Progenitor cell of endocrine pancreas (in vitro differentiated cells): ENCODE measurements at regions not wholly inside any gene's neighbourhood (a gene's known extent, or its start where the extent isn't known, plus 50 kb on each side); places are given as distances from the start of the nearest gene placed in this dataset.

Experiments
- DNase-seq: peaks from one replicate; pipeline ENCODE4 v3.0.0; 2021; ENCODE audit warnings: low spot score; ENCODE audit not compliant: unreplicated experiment
- H3K27ac Mint-ChIP-seq: 2 replicates; pipeline ENCODE4 v1.8.0; 2021; ENCODE audit warnings: mild to moderate bottlenecking, moderate library complexity, mixed read lengths
- H3K27me3 Mint-ChIP-seq: 2 replicates; pipeline ENCODE4 v1.8.0; 2021; ENCODE audit warnings: mixed read lengths
- H3K36me3 Mint-ChIP-seq: 2 replicates; pipeline ENCODE4 v1.8.0; 2022; ENCODE audit warnings: mixed read lengths; ENCODE audit not compliant: insufficient read depth
- H3K4me1 Mint-ChIP-seq: 2 replicates; pipeline ENCODE4 v1.8.0; 2021; ENCODE audit warnings: low read depth, mixed read lengths
- H3K4me3 Mint-ChIP-seq: 2 replicates; pipeline ENCODE4 v1.8.0; 2021; ENCODE audit warnings: low read depth, mild to moderate bottlenecking, moderate library complexity, mixed read lengths
- H3K9me3 Mint-ChIP-seq: 2 replicates; pipeline ENCODE4 v1.8.0; 2021; ENCODE audit warnings: low read depth, mixed read lengths
- TF ChIP-seq, protein P1 (sequence below): fragments of 200-600 bp; sonication (generic); IDR thresholded peaks from one replicate; pipeline ENCODE4 v1.5.0; 2021; ENCODE audit warnings: antibody characterized with exemption, mild to moderate bottlenecking; ENCODE audit not compliant: unreplicated experiment

DNA sequence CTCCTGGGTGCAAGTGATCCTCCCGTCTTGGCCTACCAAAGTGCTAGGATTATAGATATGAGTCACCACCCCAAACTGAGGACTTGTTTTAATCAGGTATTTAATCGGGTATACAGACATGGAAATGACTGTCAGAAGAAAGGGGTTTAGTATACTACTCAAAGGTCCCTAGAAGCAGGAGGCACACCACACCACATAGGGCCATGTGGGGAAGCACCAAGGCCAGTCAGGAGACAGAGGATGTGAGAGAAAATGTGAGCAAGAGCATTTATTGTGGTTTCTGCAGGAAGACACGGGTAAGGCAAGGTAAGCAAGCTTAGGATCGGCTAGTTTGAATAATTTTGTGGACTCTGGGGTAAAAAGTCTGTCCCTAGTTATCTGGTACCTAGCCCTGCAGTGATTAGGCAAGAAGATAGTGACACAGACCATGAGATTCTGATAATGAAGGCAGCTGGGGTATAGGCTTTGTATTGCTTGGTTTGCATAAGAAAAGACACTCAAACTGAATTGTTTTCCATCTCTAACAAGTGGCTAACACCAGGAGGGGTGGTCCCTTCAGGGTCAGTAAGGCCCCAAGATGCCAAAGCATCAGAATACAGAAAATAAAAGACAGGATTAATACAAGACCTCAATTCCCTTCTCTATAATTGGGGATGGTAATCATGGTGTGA lies 408.8 kb upstream of the F9 start:
- TF ChIP-seq, protein P1, sequence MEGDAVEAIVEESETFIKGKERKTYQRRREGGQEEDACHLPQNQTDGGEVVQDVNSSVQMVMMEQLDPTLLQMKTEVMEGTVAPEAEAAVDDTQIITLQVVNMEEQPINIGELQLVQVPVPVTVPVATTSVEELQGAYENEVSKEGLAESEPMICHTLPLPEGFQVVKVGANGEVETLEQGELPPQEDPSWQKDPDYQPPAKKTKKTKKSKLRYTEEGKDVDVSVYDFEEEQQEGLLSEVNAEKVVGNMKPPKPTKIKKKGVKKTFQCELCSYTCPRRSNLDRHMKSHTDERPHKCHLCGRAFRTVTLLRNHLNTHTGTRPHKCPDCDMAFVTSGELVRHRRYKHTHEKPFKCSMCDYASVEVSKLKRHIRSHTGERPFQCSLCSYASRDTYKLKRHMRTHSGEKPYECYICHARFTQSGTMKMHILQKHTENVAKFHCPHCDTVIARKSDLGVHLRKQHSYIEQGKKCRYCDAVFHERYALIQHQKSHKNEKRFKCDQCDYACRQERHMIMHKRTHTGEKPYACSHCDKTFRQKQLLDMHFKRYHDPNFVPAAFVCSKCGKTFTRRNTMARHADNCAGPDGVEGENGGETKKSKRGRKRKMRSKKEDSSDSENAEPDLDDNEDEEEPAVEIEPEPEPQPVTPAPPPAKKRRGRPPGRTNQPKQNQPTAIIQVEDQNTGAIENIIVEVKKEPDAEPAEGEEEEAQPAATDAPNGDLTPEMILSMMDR: no peak
- Mint-ChIP-seq H3K9me3 (no peaks in the 10 kb centered on the region), H3K4me3 (no peak overlapping the region), H3K27ac (no peak overlapping the region), H3K27me3 (no peaks in the 10 kb centered on the region), H3K4me1 (no peaks in the 10 kb centered on the region), H3K36me3 (peaks cover 1% of the 10 kb centered on the region)
- no peak for DNase-seq

DNA sequence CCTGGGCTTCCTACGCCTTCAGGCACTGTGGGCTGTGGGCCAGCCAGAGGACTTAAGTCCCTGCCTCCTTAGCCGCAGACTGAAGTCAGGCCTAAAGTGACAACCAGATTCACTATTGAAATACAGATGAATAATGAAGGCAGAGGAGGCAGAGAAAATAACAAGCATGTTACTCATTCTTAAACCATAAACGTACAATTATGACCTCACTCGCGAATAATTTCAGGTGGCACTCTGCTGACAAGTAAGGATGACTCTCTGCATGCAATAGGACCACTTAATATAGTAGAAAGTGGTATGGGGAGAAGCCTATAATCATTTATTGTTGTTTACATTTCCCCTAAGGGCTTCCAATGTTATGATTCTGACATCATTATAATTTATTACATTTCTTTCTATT lies 409.2 kb upstream of the FGF13 start:
- no peaks in the 10 kb centered on the region for H3K9me3 Mint-ChIP-seq
- no peaks in the 10 kb centered on the region for H3K4me1 Mint-ChIP-seq
- no peak overlapping the region for H3K4me3 Mint-ChIP-seq
- peaks cover 1% of the 10 kb centered on the region for H3K36me3 Mint-ChIP-seq
- H3K27me3 Mint-ChIP-seq: no peaks in the 10 kb centered on the region
- no peak for DNase-seq
- H3K27ac Mint-ChIP-seq: no peak overlapping the region
- TF ChIP-seq, protein P1: no peak

DNA sequence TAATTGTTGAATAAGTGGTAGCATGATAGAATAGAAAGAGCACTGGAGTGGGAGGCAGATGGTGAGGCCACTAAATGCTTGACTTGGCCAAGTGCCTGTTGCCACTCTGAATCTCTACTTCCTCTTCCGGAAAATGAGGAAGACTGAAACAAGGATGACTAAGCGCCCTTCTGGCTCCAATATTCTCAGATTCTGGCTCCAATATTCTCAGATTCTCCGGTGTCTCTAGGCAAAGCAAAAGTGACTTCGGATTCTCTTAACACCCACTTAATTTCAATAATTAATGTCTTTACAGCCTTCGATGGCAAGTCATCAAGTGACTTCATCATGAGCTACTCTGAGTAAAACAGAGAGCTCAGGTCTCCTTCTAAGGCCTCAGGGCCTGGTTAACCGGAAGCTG lies 402.2 kb upstream of the FGF13 start:
- no peak overlapping the region for H3K27ac Mint-ChIP-seq
- peaks cover 2% of the 10 kb centered on the region for H3K36me3 Mint-ChIP-seq
- H3K27me3 Mint-ChIP-seq: no peaks in the 10 kb centered on the region
- H3K9me3 Mint-ChIP-seq: peaks cover 3% of the 10 kb centered on the region
- TF ChIP-seq, protein P1: no peak
- DNase-seq: no peak
- H3K4me1 Mint-ChIP-seq: no peaks in the 10 kb centered on the region
- no peak overlapping the region for H3K4me3 Mint-ChIP-seq

DNA sequence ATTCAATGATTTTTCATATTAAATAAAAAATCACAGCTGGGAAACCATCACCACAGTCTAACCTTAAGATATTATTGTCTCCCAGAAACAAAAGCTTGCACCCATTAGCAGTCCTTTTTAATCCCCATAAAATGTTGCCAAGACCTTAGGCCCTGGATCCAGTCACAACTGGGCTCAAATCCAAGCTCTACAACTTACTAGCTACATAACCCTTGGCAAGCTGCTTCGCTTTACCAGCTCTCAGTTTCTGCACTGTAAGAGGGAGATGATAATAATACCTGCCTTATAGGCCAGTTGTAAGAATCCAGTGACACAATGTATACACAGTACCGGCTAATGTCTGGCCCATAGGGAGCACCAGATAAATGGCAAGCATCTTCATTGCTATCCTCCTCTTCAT lies 400.9 kb upstream of the FGF13 start:
- Mint-ChIP-seq H3K4me3 (no peak overlapping the region), H3K27ac (no peak overlapping the region), H3K4me1 (no peaks in the 10 kb centered on the region), H3K9me3 (peaks cover 3% of the 10 kb centered on the region), H3K36me3 (peaks cover 2% of the 10 kb centered on the region), H3K27me3 (no peaks in the 10 kb centered on the region)
- TF ChIP-seq, protein P1: no peak
- no peak for DNase-seq

DNA sequence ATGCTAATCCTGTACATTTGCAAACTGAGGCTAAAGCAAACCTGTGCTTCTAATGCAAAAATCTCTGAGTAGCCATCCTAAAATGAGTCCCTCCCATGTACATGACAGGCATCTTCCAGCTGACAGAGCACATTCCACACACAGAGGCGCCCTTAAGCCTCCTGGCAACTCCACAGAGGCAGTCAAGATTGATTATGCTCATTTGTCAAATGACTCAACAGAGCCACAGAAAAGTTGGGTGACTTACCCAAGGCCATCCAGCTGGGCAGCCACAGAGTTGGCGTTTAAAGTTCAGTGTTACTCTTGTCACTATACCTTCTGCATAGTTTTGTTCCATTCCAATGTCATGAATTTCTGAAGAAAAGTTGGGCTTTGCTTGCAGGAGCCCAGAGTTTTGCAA lies 394.6 kb upstream of the FGF13 start:
- peaks cover 11% of the 10 kb centered on the region for H3K4me1 Mint-ChIP-seq
- no peak overlapping the region for H3K4me3 Mint-ChIP-seq
- TF ChIP-seq, protein P1: no peak
- no peaks in the 10 kb centered on the region for H3K27me3 Mint-ChIP-seq
- no peaks in the 10 kb centered on the region for H3K9me3 Mint-ChIP-seq
- no peak overlapping the region for H3K27ac Mint-ChIP-seq
- H3K36me3 Mint-ChIP-seq: peaks cover 2% of the 10 kb centered on the region
- DNase-seq: no peak
